ENCODE measurements at regions not wholly inside any gene's neighbourhood (a gene's known extent, or its start where the extent isn't known, plus 50 kb on each side); places are given as distances from the start of the nearest gene placed in this dataset.
"Not testable (repeated sequence)": the region's sequence is repeated elsewhere in the genome, so short reads cannot be mapped to it uniquely, and the experiment has no call there.

- no peak for DNase-seq
Observed at GRCh38 chr14:105641075-105641937, 114.9 kb downstream of the TMEM121 start.

DNA sequence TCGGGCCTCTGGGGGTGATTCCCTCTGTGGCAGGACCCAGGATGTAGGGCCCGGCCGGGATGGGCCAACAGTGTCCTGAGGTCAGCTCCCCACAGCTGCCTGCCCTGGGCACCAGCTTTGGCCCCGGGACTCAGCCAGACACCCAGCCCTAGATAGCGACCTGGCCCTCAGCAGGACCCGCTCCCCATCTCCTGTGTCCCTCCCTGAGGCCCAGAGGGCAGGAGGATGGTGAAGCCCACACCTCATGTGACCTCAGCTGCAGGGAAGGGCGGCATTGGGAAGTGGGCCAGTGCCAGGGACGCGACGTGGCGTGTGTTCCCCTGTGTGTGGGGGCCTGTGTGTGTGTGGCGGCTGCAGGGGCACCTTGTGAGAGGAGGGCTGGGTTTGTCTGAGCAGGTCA, 115.6 kb downstream of the TMEM121 start:
- not testable (repeated sequence) for DNase-seq

- not testable (repeated sequence) for DNase-seq
Observed at GRCh38 chr14:105642486-105642885, 116.1 kb downstream of the TMEM121 start.

GRCh38 chr14:105643406-105644052, 117.1 kb downstream of the TMEM121 start:
- DNase-seq: not testable (repeated sequence)

DNA sequence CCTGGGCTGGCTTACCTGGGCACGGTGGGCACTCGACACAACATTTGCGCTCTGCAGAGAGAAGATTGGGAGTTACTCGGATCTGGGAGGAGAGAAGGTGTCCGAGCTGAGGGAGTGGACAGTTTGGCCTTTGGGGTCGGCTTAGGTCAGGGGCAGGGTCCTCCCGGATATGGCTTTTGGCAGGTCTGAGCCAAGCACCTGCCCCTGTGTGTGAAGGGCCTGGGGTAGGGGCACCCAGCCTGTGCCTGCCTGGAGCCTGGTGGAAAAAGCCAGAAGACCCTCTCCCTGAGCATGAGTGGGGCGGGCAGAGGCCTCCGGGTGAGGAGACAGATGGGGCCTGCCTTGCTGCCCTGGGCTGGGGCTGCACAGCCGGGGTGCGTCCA, 117.7 kb downstream of the TMEM121 start:
- not testable (repeated sequence) for DNase-seq

GRCh38 chr14:105644457-105644856, 118.1 kb downstream of the TMEM121 start:
- not testable (repeated sequence) for DNase-seq

DNA sequence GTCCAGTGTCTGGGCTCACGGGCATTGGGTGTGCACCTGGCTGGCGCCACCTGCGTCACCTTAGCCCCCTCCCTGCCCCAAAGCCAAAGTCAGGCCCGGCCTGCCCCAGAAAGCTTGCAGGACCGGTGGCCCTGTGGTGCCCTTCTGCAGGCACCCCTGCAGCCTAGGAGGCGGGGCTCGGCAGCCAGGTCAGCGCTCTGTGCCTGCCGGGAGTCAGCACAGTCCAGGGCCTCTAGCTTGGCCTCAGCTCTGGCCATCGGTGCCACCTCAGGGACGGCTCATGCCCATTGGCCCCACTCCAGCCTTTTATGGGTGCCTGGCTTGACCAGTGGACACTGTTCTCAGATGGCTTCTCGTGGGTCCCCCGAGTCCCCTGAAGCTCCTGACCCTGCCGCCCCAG, 118.5 kb downstream of the TMEM121 start:
- not testable (repeated sequence) for DNase-seq

- not testable (repeated sequence) for DNase-seq
Observed at GRCh38 chr14:105645389-105645788, 119.0 kb downstream of the TMEM121 start.

- DNase-seq: no peak
Observed at GRCh38 chr14:105646175-105646574, 119.8 kb downstream of the TMEM121 start.

DNA sequence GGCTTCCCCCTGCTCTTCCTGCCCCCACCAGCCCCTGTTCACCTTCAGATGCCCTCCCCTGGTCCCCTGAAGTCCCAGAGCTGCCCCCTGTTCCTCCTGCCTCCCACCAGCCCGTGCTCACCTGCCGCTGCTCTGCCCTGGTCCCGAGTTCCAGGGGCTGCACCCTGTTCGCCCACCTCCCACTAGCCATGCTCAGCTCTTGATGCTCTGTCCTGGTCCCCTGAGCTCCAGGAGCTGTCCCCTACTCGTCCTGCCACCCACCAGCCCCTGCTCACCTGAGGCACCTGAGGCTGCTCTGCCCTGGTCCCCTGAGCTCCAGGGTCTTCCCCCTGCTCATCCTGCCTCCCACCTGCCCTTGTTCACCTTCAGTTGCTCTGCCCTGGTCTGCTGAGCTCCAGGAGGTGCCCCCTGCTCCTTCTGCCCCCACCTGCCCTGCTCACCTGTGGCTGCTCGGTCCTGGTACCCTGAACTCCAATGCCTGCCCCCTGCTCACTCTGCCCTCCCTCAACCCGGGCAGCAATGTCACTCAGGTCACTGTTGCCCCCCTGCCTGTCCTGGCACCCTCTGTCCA, 120.4 kb downstream of the TMEM121 start:
- not testable (repeated sequence) for DNase-seq

GRCh38 chr14:105647426-105647783, 121.0 kb downstream of the TMEM121 start:
- DNase-seq: not testable (repeated sequence)

GRCh38 chr14:105647784-105648608, 121.6 kb downstream of the TMEM121 start:
- DNase-seq: no peak

- DNase-seq: not testable (repeated sequence)
Observed at GRCh38 chr14:105648609-105649535, 122.5 kb downstream of the TMEM121 start.

- DNase-seq: not testable (repeated sequence)
Observed at GRCh38 chr14:105652317-105652716, 125.9 kb downstream of the TMEM121 start.

GRCh38 chr14:105653921-105654320, 127.5 kb downstream of the TMEM121 start:
- not testable (repeated sequence) for DNase-seq

- DNase-seq: not testable (repeated sequence)
Observed at GRCh38 chr14:105659255-105659654, 132.9 kb downstream of the TMEM121 start.

DNA sequence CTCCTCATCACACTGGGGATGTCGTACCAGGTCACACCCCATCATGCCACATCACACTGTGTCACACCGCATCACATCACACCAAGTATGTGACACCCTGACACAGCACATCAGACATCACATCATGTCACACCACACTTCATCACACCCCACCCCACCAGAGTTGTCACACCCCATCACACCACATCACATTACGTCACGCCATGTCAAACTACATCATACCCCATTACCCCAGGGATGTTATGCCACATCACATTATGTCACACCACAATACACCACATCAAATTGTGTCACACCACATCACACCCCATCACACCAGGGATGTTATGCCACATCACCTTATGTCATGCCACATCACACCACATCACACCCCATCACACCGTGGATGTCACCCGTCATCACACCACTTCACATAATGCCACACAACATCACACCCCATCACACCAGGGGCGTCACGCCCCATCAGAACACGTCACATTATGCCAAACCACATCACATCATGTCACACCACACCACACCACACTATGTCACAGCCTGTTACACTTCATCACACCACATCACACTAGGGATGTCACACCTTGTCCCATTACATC, 133.6 kb downstream of the TMEM121 start:
- no peak for DNase-seq

DNA sequence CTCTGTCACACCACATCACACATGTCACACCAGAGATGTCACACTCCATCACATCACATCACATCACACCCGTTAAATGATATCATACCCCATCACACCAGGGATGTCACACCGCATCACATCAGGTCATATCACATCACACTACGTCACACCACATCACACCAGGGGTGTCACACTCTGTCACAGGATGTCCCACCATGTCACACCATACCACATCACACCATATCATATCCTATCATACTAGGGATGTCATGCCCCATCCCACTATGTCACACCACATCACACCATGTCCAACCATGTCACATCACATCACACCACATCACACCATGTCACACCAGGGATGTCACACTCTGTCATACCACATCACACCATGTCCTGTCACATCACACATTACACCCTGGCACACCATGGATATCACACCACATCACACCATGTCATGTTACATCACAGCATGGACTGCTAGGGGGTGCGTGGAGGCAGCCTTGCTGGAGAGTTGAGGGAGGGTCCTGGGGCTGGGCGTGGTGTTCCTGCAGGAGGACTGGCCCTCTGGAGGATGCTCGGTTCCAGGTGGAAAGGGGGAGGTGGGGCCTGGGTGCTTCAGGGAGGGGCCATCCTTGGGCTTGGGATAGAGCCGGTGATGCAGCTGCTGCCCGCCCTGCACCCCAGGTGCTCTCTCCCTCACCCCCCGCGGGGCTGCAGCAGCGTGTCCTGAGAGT, 134.6 kb downstream of the TMEM121 start:
- no peak for DNase-seq

DNA sequence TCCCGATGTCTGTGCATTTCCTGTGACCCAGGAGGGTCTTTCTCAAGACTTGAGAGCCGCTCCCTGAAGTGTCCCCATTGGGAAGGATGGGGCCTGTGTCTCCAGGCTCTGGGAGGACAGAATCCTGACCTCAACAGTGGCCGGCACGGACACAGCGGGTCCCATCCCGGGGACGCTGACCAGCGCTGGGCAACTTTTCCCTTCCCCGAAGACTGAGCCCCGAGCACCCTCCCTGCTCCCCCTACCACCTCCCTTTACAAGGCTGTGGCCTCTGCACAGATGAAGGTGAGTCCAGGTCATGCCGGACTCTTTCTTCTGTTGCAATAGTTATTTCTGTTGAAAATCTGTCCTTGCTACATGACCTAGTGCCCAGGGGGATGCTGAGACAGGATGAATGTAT, 135.7 kb downstream of the TMEM121 start:
- not testable (repeated sequence) for DNase-seq

GRCh38 chr14:105662592-105662991, 136.2 kb downstream of the TMEM121 start:
- not testable (repeated sequence) for DNase-seq

DNA sequence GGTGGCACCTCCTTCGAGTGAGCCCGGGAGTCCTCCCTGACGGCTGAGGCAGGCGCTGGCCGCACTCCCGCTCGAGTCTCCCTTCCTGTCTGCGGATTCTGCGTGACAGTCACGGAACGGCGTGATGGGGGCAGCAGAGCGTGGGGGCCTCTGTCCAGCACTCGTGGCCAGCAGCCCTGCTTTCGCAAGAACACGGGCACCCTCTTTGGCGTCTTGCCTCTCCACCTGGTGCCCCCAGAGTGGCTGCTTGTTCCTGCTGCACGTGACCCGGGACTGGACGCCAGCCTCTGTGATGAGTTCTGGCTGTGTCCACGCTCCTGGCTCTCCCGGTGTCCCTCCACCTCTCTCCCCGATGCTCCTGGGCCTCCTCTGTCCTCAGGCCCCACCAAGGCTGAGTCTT, 136.9 kb downstream of the TMEM121 start:
- not testable (repeated sequence) for DNase-seq
